Body of pancreas (tissue), 4 donors: ENCODE measurements at regions not wholly inside any gene's neighbourhood (a gene's known extent, or its start where the extent isn't known, plus 50 kb on each side); places are given as distances from the start of the nearest gene placed in this dataset.

Experiments used
- CTCF ChIP-seq, 7 experiments: fragments of 450-650 bp in 4 of 7; fragments of 200-600 bp in 3 of 7; sonication (generic) in 3 of 7; IDR thresholded peaks; one replicate each; pipeline ENCODE4 v1.5.1; 2016 to 2019; ENCODE audit warnings: antibody characterized with exemption in 7 of 7
- POLR2A ChIP-seq, 3 donors: fragments of 450-650 bp; IDR thresholded peaks; one replicate each; pipeline ENCODE4 v1.6.1; 2016; ENCODE audit warnings: antibody characterized with exemption in 3 of 3, mild to moderate bottlenecking in 2 of 3

GRCh38 chr13:44744880-44745633 lies 168.9 kb upstream of the TSC22D1 start:
- no peak for TF ChIP-seq CTCF (IDR thresholded peaks at IDR 0.05)
- no peak for TF ChIP-seq POLR2A (IDR thresholded peaks at IDR 0.05)
